ENCODE measurements at regions not wholly inside any gene's neighbourhood (a gene's known extent, or its start where the extent isn't known, plus 50 kb on each side); places are given as distances from the start of the nearest gene placed in this dataset.

DNA sequence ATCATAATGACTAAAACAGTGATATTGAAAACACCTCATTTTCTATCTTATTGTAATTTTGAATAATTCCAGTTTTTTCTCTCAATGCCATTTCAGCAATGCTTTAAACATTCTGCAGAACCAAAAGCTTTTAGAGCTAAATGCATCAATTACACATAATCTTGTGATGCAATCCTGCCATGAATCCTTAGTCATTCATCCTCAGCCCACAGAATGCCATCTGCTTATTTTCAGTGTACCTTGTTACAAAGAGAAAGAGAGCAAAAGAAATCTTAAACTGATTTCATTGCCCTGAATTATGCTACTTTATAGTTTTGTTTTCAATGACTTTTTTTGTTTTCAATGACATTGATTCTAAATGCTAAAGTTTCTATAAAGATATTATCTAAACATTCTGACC, 1234.8 kb upstream of the C9orf72 start:
- no peak for TF ChIP-seq BCL11A (tag by site-specific recombination; IDR thresholded peaks at IDR 0.05; ENCODE audit: low read depth)
- TF ChIP-seq, protein P1, sequence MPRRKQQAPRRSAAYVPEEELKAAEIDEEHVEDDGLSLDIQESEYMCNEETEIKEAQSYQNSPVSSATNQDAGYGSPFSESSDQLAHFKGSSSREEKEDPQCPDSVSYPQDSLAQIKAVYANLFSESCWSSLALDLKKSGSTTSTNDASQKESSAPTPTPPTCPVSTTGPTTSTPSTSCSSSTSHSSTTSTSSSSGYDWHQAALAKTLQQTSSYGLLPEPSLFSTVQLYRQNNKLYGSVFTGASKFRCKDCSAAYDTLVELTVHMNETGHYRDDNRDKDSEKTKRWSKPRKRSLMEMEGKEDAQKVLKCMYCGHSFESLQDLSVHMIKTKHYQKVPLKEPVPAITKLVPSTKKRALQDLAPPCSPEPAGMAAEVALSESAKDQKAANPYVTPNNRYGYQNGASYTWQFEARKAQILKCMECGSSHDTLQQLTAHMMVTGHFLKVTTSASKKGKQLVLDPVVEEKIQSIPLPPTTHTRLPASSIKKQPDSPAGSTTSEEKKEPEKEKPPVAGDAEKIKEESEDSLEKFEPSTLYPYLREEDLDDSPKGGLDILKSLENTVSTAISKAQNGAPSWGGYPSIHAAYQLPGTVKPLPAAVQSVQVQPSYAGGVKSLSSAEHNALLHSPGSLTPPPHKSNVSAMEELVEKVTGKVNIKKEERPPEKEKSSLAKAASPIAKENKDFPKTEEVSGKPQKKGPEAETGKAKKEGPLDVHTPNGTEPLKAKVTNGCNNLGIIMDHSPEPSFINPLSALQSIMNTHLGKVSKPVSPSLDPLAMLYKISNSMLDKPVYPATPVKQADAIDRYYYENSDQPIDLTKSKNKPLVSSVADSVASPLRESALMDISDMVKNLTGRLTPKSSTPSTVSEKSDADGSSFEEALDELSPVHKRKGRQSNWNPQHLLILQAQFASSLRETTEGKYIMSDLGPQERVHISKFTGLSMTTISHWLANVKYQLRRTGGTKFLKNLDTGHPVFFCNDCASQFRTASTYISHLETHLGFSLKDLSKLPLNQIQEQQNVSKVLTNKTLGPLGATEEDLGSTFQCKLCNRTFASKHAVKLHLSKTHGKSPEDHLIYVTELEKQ (tag by site-specific recombination; IDR thresholded peaks at IDR 0.05; ENCODE audit: borderline replicate concordance), result no peak
- TF ChIP-seq ZNF311 (tag by site-specific recombination; IDR thresholded peaks at IDR 0.05; ENCODE audit: borderline replicate concordance), result no peak
- TF ChIP-seq TRIM28 (IDR thresholded peaks at IDR 0.05; ENCODE audit: borderline replicate concordance, low read length), result no peak
- Histone ChIP-seq H3K27ac (ENCODE audit: extremely low read depth, low read depth, low read length) (no peak overlapping the region), H3K36me3 (ENCODE audit: control insufficient read depth in 2 of 2, insufficient read depth in 1 of 2, low read length in 2 of 2) (no peaks in the 10 kb centered on the region), H3K4me3 (ENCODE audit: low read depth, low read length) (no peak overlapping the region), H3K9me3 (ENCODE audit: control insufficient read depth, insufficient read depth, low read depth, low read length) (no peaks in the 10 kb centered on the region), H3K4me1 (ENCODE audit: control insufficient read depth, insufficient read depth, low read length) (no peaks in the 10 kb centered on the region)
- CTCF ChIA-PET, result interaction anchor here (0.7 kb wide), 1 partner anchor 543 kb away, joined by 3 read pairs; no protein-coding TSS in a partner anchor
- POLR2A ChIA-PET, result no interaction called here

DNA sequence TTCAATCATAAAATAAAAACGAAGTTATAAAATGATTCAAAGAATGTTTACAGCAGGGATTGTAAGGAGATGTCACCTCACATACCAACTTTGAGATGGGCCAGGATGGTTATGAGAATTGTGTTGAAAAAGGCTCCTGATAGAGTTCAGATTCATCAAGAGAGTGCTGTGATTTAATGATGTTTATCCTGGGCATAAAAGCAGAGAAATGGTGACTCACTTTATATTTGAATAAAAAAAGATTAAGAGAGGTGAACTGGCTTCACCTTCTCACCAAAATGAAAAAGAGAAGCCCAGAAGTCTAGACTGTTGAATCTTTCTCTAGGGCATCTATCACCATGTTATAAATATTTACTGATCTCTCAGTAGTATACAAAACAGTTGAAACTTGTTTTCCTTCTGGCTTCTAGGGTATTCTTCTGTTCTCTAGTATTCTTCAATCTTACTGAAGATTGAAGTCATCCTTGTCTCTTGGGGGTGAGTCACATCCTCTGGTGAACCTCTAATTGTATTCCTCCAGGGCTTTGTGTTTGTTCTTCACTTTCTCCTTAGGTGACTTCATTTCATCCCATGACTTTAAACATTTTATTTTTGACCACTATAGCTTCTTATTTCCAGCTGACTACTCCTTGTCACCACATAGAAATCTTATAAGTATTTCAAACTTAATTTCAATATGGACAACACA, 1237.3 kb upstream of the C9orf72 start:
- POLR2A ChIA-PET, result no interaction called here

More for the DNA sequence above, 1237.3 kb upstream of the C9orf72 start:
- no peak overlapping the region for H3K4me3 ChIP-seq (ENCODE audit: low read depth, low read length)
- no peaks in the 10 kb centered on the region for H3K9me3 ChIP-seq (ENCODE audit: control insufficient read depth, insufficient read depth, low read depth, low read length)
- H3K4me1 ChIP-seq (ENCODE audit: control insufficient read depth, insufficient read depth, low read length), result no peaks in the 10 kb centered on the region
- H3K36me3 ChIP-seq (ENCODE audit: control insufficient read depth in 2 of 2, insufficient read depth in 1 of 2, low read length in 2 of 2), result no peaks in the 10 kb centered on the region
- no peak overlapping the region for H3K27ac ChIP-seq (ENCODE audit: extremely low read depth, low read depth, low read length)
- CTCF ChIA-PET, result no interaction called here
- TF ChIP-seq ZNF785 (tag by site-specific recombination; IDR thresholded peaks at IDR 0.05) (no peak), ZBTB11 (tag by site-specific recombination; conservative IDR thresholded peaks at IDR 0.05; ENCODE audit: low read depth) (no peak), ZNF449 (tag by site-specific recombination; IDR thresholded peaks at IDR 0.05) (no peak), ZSCAN23 (tag by site-specific recombination; IDR thresholded peaks at IDR 0.05) (no peak), ZNF274 (IDR thresholded peaks at IDR 0.05; ENCODE audit: low read length) (no peak), ZNF274 (tag by site-specific recombination; IDR thresholded peaks at IDR 0.05; ENCODE audit: borderline replicate concordance) (no peak)
- TF ChIP-seq, protein P2, sequence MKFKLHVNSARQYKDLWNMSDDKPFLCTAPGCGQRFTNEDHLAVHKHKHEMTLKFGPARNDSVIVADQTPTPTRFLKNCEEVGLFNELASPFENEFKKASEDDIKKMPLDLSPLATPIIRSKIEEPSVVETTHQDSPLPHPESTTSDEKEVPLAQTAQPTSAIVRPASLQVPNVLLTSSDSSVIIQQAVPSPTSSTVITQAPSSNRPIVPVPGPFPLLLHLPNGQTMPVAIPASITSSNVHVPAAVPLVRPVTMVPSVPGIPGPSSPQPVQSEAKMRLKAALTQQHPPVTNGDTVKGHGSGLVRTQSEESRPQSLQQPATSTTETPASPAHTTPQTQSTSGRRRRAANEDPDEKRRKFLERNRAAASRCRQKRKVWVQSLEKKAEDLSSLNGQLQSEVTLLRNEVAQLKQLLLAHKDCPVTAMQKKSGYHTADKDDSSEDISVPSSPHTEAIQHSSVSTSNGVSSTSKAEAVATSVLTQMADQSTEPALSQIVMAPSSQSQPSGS (tag by site-specific recombination; IDR thresholded peaks at IDR 0.05; ENCODE audit: low read depth), result no peak

Data from HEK293 (cell line).